OCI-LY3 (cell line): ENCODE measurements at regions not wholly inside any gene's neighbourhood (a gene's known extent, or its start where the extent isn't known, plus 50 kb on each side); places are given as distances from the start of the nearest gene placed in this dataset.

Source experiments
- EZH2phosphoT487 ChIP-seq: fragments of 200-600 bp; shearing (Covaris generic); IDR thresholded peaks from 2 replicates; pipeline ENCODE4 v1.6.1; 2018; ENCODE audit warnings: antibody characterized with exemption, mixed run types, low read depth
- TF ChIP-seq, protein P1 (sequence below): fragments of 200-600, 300-600 bp; sonication (generic); IDR thresholded peaks from 2 replicates; pipeline ENCODE4 v1.5.1; 2014; ENCODE audit warnings: antibody characterized with exemption, low read length, low read depth

GRCh38 chr5:3963652-3964051 lies 368.0 kb downstream of the IRX1 start:
- TF ChIP-seq, protein P1, sequence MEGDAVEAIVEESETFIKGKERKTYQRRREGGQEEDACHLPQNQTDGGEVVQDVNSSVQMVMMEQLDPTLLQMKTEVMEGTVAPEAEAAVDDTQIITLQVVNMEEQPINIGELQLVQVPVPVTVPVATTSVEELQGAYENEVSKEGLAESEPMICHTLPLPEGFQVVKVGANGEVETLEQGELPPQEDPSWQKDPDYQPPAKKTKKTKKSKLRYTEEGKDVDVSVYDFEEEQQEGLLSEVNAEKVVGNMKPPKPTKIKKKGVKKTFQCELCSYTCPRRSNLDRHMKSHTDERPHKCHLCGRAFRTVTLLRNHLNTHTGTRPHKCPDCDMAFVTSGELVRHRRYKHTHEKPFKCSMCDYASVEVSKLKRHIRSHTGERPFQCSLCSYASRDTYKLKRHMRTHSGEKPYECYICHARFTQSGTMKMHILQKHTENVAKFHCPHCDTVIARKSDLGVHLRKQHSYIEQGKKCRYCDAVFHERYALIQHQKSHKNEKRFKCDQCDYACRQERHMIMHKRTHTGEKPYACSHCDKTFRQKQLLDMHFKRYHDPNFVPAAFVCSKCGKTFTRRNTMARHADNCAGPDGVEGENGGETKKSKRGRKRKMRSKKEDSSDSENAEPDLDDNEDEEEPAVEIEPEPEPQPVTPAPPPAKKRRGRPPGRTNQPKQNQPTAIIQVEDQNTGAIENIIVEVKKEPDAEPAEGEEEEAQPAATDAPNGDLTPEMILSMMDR, result no peak
- no peak for TF ChIP-seq EZH2phosphoT487
